HG03457 (cell line): ENCODE measurements at regions not wholly inside any gene's neighbourhood (a gene's known extent, or its start where the extent isn't known, plus 50 kb on each side); places are given as distances from the start of the nearest gene placed in this dataset.
"Not testable (repeated sequence)": the region's sequence is repeated elsewhere in the genome, so short reads cannot be mapped to it uniquely, and the experiment has no call there.

Source experiments
- ATAC-seq: cut with Tn5 transposase; IDR thresholded peaks from one replicate; pipeline ENCODE4 v1.9.1; 2021; ENCODE audit warnings: moderate number of reproducible peaks; ENCODE audit not compliant: unreplicated experiment

- ATAC-seq: no peak
Measured at GRCh38 chr5:107011605-107012004, 659.1 kb downstream of the EFNA5 start.

GRCh38 chr5:107010060-107010459 lies 660.7 kb downstream of the EFNA5 start:
- ATAC-seq: no peak

- no peak for ATAC-seq
Measured at GRCh38 chr5:107005653-107006052, 665.1 kb downstream of the EFNA5 start.

- ATAC-seq: no peak
Measured at GRCh38 chr5:107005161-107005560, 665.6 kb downstream of the EFNA5 start.

GRCh38 chr5:107002115-107002514 lies 668.6 kb downstream of the EFNA5 start:
- ATAC-seq: no peak

GRCh38 chr5:106999506-106999905 lies 671.2 kb downstream of the EFNA5 start:
- not testable (repeated sequence) for ATAC-seq

- ATAC-seq: no peak
Measured at GRCh38 chr5:106986006-106986405, 684.7 kb downstream of the EFNA5 start.

GRCh38 chr5:106985174-106985573 lies 685.6 kb downstream of the EFNA5 start:
- no peak for ATAC-seq

GRCh38 chr5:106979178-106979577 lies 691.6 kb downstream of the EFNA5 start:
- ATAC-seq: not testable (repeated sequence)

GRCh38 chr5:106978582-106979165 lies 692.1 kb downstream of the EFNA5 start:
- ATAC-seq: not testable (repeated sequence)

GRCh38 chr5:106976363-106976762 lies 694.4 kb downstream of the EFNA5 start:
- no peak for ATAC-seq

GRCh38 chr5:106974272-106974671 lies 696.5 kb downstream of the EFNA5 start:
- no peak for ATAC-seq

- no peak for ATAC-seq
Measured at GRCh38 chr5:106966686-106967315, 703.9 kb downstream of the EFNA5 start.

GRCh38 chr5:106964132-106964531 lies 706.6 kb downstream of the EFNA5 start:
- ATAC-seq: no peak

GRCh38 chr5:106963630-106964029 lies 707.1 kb downstream of the EFNA5 start:
- no peak for ATAC-seq

- no peak for ATAC-seq
Measured at GRCh38 chr5:106962464-106963230, 708.1 kb downstream of the EFNA5 start.

- ATAC-seq: no peak
Measured at GRCh38 chr5:106959387-106959786, 711.4 kb downstream of the EFNA5 start.

- ATAC-seq: no peak
Measured at GRCh38 chr5:106957336-106957735, 713.4 kb downstream of the EFNA5 start.

GRCh38 chr5:106956886-106957285 lies 713.9 kb downstream of the EFNA5 start:
- no peak for ATAC-seq

- ATAC-seq: no peak
Measured at GRCh38 chr5:106956187-106956586, 714.5 kb downstream of the EFNA5 start.

GRCh38 chr5:106940986-106941385 lies 729.8 kb downstream of the EFNA5 start:
- no peak for ATAC-seq

- ATAC-seq: no peak
Measured at GRCh38 chr5:106940301-106940846, 730.4 kb downstream of the EFNA5 start.
